OCI-LY7 (cell line): ENCODE measurements at regions not wholly inside any gene's neighbourhood (a gene's known extent, or its start where the extent isn't known, plus 50 kb on each side); places are given as distances from the start of the nearest gene placed in this dataset.
A peak's percentile ranks its signal among the peaks of the same experiment; 100 is the strongest.
"Not testable (repeated sequence)": the region's sequence is repeated elsewhere in the genome, so short reads cannot be mapped to it uniquely, and the experiment has no call there.

Experiments used
- BruUV-seq: library from RNA; stranded (reverse); fragments of 400-500 nt; replicated peaks from 2 replicates; lab custom pipeline; 2021; lab: Mats Ljungman, UMichigan
- CTCF ChIA-PET: fragments of 300-600 bp; sonication (Branson Sonifier 250); formaldehyde crosslinking; loops from one replicate; lab custom pipeline; 2022; ENCODE audit warnings: antibody characterized with exemption; ENCODE audit not compliant: unreplicated experiment; lab: Charles Lee
- POLR2A ChIA-PET: fragments of 300-600 bp; sonication (Branson Sonifier 250); formaldehyde crosslinking; loops from one replicate; lab custom pipeline; 2022; ENCODE audit warnings: antibody characterized with exemption; lab: Charles Lee
- DNase-seq: peaks from one replicate; pipeline ENCODE4 v3.0.0-alpha.2; 2015; ENCODE audit warnings: low spot score
- H2AFZ ChIP-seq: fragments of 200-600 bp; sonication (generic), shearing (Covaris generic); 2 replicates; pipeline ENCODE4 v1.6.1; 2014; ENCODE audit warnings: mild to moderate bottlenecking, antibody characterized with exemption, low read length, moderate library complexity
- H3K27ac ChIP-seq: fragments of 200-600 bp; sonication (generic); 2 replicates; pipeline ENCODE4 v1.5.1; 2014; ENCODE audit warnings: mixed run types, low read depth, mild to moderate bottlenecking, moderate library complexity, low read length, inconsistent platforms; ENCODE audit not compliant: poor library complexity, severe bottlenecking
- H3K36me3 ChIP-seq: fragments of 200-600 bp; sonication (generic); 2 replicates; pipeline ENCODE4 v1.6.1; 2014; ENCODE audit warnings: mild to moderate bottlenecking, antibody characterized with exemption, low read length, moderate library complexity, mixed read lengths; ENCODE audit not compliant: insufficient read depth
- H3K4me1 ChIP-seq: fragments of 200-600 bp; sonication (generic); 2 replicates; pipeline ENCODE4 v1.5.1; 2014; ENCODE audit warnings: mild to moderate bottlenecking, low read length; ENCODE audit not compliant: insufficient read depth, poor library complexity, severe bottlenecking
- H3K4me2 ChIP-seq: fragments of 200-600 bp; sonication (generic); 2 replicates; pipeline ENCODE4 v1.6.1; 2014; ENCODE audit warnings: mild to moderate bottlenecking, low read length
- H3K4me3 ChIP-seq: fragments of 200-600 bp; sonication (generic); 2 replicates; pipeline ENCODE4 v1.5.1; 2014; ENCODE audit warnings: mild to moderate bottlenecking, low read depth, low read length; ENCODE audit not compliant: poor library complexity, severe bottlenecking
- H3K79me2 ChIP-seq: fragments of 200-600 bp; sonication (generic); 2 replicates; pipeline ENCODE4 v1.6.1; 2016; ENCODE audit warnings: low read depth, mild to moderate bottlenecking, low read length, moderate library complexity, mixed read lengths; ENCODE audit not compliant: insufficient read depth
- H3K9me2 ChIP-seq: fragments of 200-600 bp; sonication (generic); 2 replicates; pipeline ENCODE4 v1.6.1; 2016; ENCODE audit warnings: mild to moderate bottlenecking, low read length, mixed read lengths; ENCODE audit not compliant: insufficient read depth
- H3K9me3 ChIP-seq: fragments of 200-600 bp; sonication (generic); 2 replicates; pipeline ENCODE4 v1.6.1; 2014; ENCODE audit warnings: mild to moderate bottlenecking, mixed run types, low read length, mixed read lengths
- H4K20me1 ChIP-seq: fragments of 200-600 bp; sonication (generic); 2 replicates; pipeline ENCODE4 v1.6.1; 2014; ENCODE audit warnings: mild to moderate bottlenecking, antibody characterized with exemption, low read length, moderate library complexity, mixed read lengths; ENCODE audit not compliant: insufficient read depth
- CTCF ChIP-seq: fragments of 200-600 bp; sonication (generic); conservative IDR thresholded peaks from 2 replicates; pipeline ENCODE4 v1.5.1; 2014; ENCODE audit warnings: mild to moderate bottlenecking, antibody characterized with exemption, low read length, moderate library complexity, mixed read lengths
- EZH2phosphoT487 ChIP-seq: fragments of 200-600 bp; sonication (generic); IDR thresholded peaks from 2 replicates; pipeline ENCODE4 v1.6.1; 2018; ENCODE audit warnings: low read depth, borderline replicate concordance, mild to moderate bottlenecking, mixed run types, antibody characterized with exemption, low read length, moderate library complexity, mixed read lengths
- intact Hi-C: fragments of 100-400 bp; cut with micrococcal nuclease; formaldehyde crosslinking; loops from one replicate; pipeline ENCODE4 v1.10.0; 2022; ENCODE audit not compliant: unreplicated experiment

- BruUV-seq: no TSS peak
- Histone ChIP-seq H4K20me1 (no peaks in the 10 kb centered on the region), H3K4me3 (no peak overlapping the region), H3K27ac (no peak overlapping the region), H3K36me3 (no peaks in the 10 kb centered on the region), H3K79me2 (no peaks in the 10 kb centered on the region), H3K9me3 (no peaks in the 10 kb centered on the region), H3K4me2 (no peak overlapping the region), H3K4me1 (no peaks in the 10 kb centered on the region), H3K9me2 (no peaks in the 10 kb centered on the region; the same call in 1 of the 2 replicates), H2AFZ (no peak overlapping the region)
- TF ChIP-seq EZH2phosphoT487 (no peak), CTCF (no peak)
- intact Hi-C loops: no loop called here
- POLR2A ChIA-PET: interaction anchor here (0.7 kb wide), 2 partner anchors 111 to 239 kb away, joined by 3 read pairs; no protein-coding TSS in a partner anchor
- DNase-seq: no peak
- CTCF ChIA-PET: no interaction called here
These were observed 90.1 kb upstream of the AGA start for GRCh38 chr4:177532358-177532757.

GRCh38 chr4:177534841-177535240 lies 92.6 kb upstream of the AGA start:
- H3K4me1 ChIP-seq, H2AFZ ChIP-seq, H3K27ac ChIP-seq, BruUV-seq, DNase-seq, H3K36me3 ChIP-seq, H3K4me3 ChIP-seq, H3K9me3 ChIP-seq, CTCF ChIA-PET, H3K9me2 ChIP-seq, H3K79me2 ChIP-seq, H4K20me1 ChIP-seq, POLR2A ChIA-PET, H3K4me2 ChIP-seq, intact Hi-C loops: not testable (repeated sequence)

GRCh38 chr4:177546745-177547144 lies 104.5 kb upstream of the AGA start:
- Histone ChIP-seq H3K9me3 (no peaks in the 10 kb centered on the region), H3K4me1 (no peaks in the 10 kb centered on the region), H3K79me2 (no peaks in the 10 kb centered on the region), H4K20me1 (no peaks in the 10 kb centered on the region), H3K27ac (no peak overlapping the region), H2AFZ (no peak overlapping the region), H3K9me2 (no peaks in the 10 kb centered on the region), H3K4me2 (no peak overlapping the region), H3K4me3 (no peak overlapping the region), H3K36me3 (no peaks in the 10 kb centered on the region)
- TF ChIP-seq CTCF: 0 out of 2 replicates have a peak, but pooled peaks have one; percentile 12
- no peak for TF ChIP-seq EZH2phosphoT487
- DNase-seq: no peak
- ChIA-PET POLR2A (no interaction called here), CTCF (no interaction called here)
- intact Hi-C loops: loop anchor here (5.0 kb wide), 1 partner anchor 294 kb away; no protein-coding TSS in a partner anchor
- no TSS peak for BruUV-seq
